SH-SY5Y (cell line): ENCODE measurements at regions not wholly inside any gene's neighbourhood (a gene's known extent, or its start where the extent isn't known, plus 50 kb on each side); places are given as distances from the start of the nearest gene placed in this dataset.

ENCODE experiments used
- GATA2 ChIP-seq: IDR thresholded peaks from 2 replicates; pipeline ENCODE4 v1.6.1; 2011; ENCODE audit warnings: mild to moderate bottlenecking, low read depth, low read length
- GATA3 ChIP-seq: IDR thresholded peaks from 2 replicates; pipeline ENCODE4 v1.6.1; 2011; ENCODE audit warnings: low read depth, mild to moderate bottlenecking, low read length, moderate library complexity

DNA sequence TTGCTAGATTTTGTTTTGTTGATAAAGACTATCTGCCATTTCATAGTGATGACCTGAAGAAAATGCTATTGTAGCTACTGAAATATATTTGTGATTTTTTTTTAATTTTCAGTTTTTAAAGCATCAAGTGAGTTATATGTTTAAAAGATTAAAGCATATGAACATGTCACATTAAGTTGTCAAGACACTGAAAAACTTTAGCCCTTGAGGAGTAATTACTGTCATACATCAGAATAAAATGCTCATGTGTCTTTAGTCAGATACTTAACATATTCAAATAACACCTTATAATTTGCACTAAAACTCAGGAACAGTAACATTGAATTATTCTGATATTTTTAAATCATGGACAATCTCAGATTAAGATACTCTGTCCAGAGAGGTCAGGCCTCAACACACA lies 108.1 kb upstream of the ATXN7L3B start:
- TF ChIP-seq GATA2 (no peak), GATA3 (no peak)

DNA sequence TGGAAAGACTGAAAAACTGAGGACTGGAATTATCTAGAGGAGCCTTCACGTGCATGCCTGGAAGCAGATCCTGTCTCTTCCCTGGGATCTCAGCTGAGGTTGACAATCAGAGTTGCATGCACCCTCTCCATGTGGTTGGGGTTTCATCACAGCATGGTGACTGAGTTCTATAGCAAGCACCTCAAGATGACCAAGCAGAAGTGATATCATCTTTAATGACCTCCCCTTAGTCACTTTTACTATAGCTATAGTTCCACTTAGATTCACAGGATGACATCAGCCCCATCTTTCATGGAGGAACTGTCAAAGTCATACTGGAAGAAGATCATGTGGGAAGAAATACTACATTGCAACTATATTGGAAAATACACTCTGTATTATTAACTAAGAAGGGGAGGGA lies 105.8 kb upstream of the ATXN7L3B start:
- TF ChIP-seq GATA2: no peak
- no peak for TF ChIP-seq GATA3

DNA sequence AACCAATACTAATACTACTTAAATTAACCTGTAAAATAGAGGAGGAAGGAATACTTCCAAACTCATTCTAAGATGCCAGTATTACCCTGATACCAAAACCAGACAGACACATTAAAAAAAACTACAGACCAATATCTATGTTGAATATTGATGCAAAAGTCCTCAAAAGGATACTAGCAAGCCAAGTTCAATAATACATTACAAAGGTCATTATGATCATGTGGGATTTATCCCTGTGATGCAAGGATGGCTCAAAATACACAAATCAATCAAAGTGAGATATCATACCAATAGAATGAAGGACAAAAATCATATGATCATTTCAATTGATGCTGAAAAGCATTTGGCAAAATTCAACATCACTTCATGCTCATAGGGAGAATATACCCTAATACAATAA lies 97.2 kb upstream of the ATXN7L3B start:
- TF ChIP-seq GATA3: no peak
- no peak for TF ChIP-seq GATA2

DNA sequence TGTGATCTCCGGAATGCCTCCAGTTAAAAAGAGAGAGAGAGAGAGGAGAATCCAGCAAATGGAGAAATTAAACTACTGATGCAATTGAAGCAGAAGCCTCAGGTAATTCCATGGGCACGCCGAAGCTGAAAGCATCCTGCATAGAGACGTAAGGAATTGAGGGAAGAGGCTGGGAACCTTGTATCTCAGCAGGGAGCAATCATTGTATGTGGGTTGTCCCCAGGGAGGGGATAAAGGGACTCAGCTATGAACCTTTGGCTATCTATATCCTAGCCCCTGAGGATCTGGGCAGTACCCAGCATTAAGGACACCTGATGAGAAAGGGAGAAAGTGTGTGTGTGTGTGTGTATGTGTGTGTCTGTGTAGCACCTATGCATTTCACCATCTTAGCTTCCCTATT lies 95.8 kb upstream of the ATXN7L3B start:
- TF ChIP-seq GATA2 (no peak), GATA3 (no peak)

DNA sequence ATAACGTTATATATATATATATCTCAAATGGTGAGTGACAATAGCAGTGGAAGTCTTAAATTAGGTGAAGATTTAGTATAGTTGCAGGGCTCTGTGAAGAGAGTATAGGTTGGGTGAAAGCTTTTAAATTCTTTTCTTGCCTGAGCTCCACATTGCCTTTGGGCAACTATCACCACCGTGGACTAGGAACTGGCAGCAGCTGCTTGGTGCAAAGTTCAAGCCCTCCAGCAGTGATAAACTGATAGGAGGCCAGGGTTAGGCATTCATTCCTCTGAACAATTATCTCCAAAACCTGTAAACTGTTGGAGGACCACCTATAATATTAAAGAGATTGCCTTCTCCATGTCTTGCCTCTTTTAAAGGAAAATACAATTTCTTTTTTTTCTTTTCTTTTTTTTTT lies 91.2 kb upstream of the ATXN7L3B start:
- TF ChIP-seq GATA3 (no peak), GATA2 (no peak)

DNA sequence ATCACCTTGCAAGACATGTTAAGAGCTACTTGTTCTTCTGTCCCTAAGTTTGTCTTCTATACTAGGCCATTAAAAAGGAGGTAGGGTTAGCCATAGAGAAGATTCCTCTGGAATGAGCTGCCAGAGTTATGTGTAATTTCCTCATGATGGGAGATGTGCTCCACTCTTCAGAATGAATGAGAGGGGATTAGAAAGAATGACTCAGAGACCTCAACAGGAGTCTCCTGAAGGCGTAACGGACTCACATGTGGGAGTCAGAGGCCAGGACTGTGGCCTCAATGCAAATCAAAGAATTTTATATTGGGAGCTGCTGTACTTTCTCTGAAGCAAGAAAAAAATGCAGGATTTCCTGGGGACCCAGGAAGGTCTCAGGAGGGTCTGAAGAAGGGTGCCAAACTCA lies 87.8 kb upstream of the ATXN7L3B start:
- no peak for TF ChIP-seq GATA2
- no peak for TF ChIP-seq GATA3

DNA sequence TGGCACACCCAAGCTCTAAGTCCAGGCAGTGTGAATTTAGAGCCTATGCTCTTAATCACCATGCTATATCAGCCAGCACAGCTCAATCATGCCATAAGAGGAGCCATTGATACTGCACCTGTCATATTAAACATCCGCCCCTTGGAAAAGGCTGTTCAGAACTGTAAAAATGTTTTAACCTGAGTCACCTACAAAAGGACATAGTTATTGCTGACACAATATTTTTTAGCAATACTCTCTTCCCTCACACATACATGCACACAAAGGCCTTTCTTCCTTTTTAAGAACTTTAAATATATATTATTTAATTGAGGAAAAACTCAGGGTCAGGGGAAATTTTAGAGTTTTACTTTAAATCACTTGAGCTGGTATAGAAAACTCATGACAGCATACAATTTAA lies 83.5 kb upstream of the ATXN7L3B start:
- TF ChIP-seq GATA2: no peak
- TF ChIP-seq GATA3: no peak

DNA sequence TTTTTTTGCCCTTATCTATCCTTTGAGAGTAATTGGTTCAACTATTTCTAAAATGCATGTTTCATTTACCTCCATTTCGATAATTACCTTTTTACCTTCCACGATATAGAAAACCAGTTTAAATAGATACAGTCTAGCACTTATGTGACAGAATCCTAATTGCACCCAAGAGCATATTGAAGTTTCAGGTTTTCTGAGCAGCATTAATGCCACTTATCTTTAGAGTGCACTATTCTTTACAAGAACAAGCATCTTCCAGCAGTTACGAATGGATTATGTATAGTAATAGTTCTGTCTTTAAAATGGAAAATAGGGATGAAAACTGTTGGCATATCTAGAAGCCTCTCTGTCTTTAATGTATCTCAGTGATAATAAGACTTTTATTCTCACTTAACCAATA lies 82.2 kb upstream of the ATXN7L3B start:
- TF ChIP-seq GATA2: no peak
- TF ChIP-seq GATA3: no peak

DNA sequence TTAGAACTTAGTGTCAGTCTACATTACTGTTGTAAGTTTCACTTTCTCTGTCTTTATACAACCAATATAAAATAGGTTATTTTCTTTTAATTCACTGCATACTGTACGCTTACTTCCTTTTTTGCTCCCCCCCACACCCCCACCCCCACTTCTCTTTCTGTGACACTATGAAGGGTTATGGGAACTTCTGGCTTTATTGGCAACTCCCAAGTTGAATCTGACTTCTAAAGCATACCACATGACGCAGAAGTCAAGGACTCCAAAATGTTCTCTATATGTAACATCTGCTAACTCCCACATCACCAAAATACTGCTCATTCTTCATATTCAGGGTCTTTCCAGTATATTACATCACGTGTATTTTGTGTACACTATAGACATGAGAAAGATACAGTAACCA lies 81.2 kb upstream of the ATXN7L3B start:
- TF ChIP-seq GATA3 (no peak), GATA2 (no peak)

DNA sequence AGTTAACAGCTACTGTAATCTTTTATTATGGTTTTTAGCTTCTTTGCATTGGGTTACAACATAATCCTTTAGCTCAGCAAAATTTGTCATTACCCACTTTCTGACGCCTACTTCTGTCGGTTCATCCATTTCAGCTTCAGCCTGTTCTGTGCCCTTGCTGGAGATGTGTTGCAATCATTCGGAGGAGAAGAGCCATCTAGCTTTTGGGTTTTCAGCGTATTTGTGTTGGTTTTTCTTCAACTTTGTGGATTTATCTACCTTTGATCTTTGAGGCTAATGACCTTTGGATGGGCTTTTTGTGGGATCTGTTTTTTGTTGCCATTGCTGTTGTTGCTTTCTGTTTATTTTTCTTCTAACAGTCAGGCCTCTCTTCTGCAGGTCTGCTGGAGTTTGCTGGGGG lies 69.2 kb upstream of the ATXN7L3B start:
- TF ChIP-seq GATA2 (no peak), GATA3 (no peak)

DNA sequence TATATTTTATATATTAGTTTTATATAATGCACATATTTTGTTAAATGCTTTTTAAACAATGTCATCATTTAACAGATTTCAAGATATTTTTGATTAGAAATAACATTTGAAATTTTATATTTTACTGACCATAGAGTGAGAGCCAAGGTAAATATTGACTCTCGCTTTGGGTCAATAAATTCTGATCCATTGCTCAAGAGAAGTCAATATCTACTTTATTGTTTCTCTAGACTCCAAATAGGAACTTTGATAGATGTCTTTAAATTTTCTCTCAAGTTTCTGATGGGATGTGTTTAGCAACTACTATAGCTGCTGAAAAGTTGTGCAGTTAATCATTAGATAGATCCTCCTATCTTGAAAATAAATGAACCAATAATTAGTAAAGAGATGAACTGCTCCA lies 61.4 kb upstream of the ATXN7L3B start:
- TF ChIP-seq GATA3 (no peak), GATA2 (no peak)

DNA sequence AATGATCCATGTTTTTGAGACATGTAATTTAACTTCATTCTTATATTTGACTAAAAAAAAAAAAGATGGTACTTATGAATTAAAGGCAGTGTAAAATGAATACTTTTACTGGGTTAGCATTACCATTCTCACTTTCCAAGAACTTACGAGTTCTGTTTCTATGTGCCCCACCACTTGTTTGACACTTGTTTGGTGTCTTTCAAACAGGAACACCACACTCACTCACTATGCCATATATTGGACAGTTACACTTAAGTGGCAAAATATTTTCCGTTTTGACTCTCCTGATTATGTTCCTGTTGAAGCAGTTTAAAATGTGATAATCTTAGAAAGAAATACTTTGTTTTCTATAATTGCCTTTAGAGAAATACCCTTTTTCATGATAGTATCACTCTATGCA lies 56.6 kb upstream of the ATXN7L3B start:
- TF ChIP-seq GATA3: no peak
- no peak for TF ChIP-seq GATA2

DNA sequence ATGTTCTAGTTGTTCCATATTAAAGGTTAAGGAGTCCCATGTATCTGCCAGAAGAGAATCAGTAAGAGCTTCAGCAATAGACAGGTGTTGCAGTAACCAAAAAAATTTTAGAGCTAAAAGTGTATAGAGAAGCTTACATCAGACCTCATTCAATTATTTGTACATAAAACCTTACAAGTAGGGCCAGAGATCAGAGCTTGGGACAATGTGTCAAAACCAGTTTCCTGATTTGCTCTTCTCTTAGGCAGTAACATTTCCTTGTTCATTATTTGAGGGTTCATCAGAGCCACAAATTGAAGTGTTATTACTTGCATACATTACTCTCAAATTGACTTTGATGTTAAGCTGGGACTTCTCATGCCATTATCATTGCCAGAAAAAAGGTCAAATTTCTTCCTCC lies 55.5 kb upstream of the ATXN7L3B start:
- no peak for TF ChIP-seq GATA3
- TF ChIP-seq GATA2: no peak

DNA sequence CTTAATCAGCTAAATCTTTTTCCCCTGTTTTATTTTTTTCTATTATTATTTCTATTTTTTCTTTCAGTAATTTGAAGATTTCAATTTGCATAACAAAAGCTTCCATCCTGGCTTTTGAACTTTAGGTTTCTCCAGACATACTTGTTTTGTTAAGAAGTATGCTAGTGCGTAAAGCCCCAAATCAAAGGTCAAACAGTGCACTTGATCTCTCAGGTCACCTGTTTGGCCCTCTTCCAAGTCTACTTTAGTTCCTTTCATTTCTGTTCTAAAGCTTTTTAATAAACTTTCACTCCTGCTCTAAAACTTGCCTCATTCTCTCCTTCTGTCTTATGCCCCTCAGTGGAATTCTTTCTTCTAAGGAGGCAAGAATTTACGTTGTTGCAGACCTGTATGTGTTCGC lies 54.6 kb upstream of the ATXN7L3B start:
- TF ChIP-seq GATA3 (no peak), GATA2 (no peak)
